GM18526 (cell line): ENCODE measurements at regions not wholly inside any gene's neighbourhood (a gene's known extent, or its start where the extent isn't known, plus 50 kb on each side); places are given as distances from the start of the nearest gene placed in this dataset.

Source experiments
- POLR2A ChIP-seq: IDR thresholded peaks from 3 replicates; pipeline ENCODE4 v1.6.1; 2011; ENCODE audit not compliant: insufficient read length; ENCODE audit errors: extremely low read depth

- TF ChIP-seq POLR2A, result no peak
Measured at GRCh38 chr10:34957531-34957930, 132.6 kb downstream of the CUL2 start.

- TF ChIP-seq POLR2A, result no peak
Measured at GRCh38 chr10:34956756-34957155, 133.4 kb downstream of the CUL2 start.

- no peak for TF ChIP-seq POLR2A
Measured at GRCh38 chr10:34955391-34955790, 134.8 kb downstream of the CUL2 start.

- no peak for TF ChIP-seq POLR2A
Measured at GRCh38 chr10:34954142-34954541, 136.0 kb downstream of the CUL2 start.

GRCh38 chr10:34941471-34942357 is 126.6 kb upstream of the PARD3 start:
- TF ChIP-seq POLR2A, result no peak

- TF ChIP-seq POLR2A, result no peak
Measured at GRCh38 chr10:34940436-34940835, 125.3 kb upstream of the PARD3 start.

GRCh38 chr10:34938399-34938670 is 123.2 kb upstream of the PARD3 start:
- no peak for TF ChIP-seq POLR2A

GRCh38 chr10:34936061-34936460 is 121.0 kb upstream of the PARD3 start:
- no peak for TF ChIP-seq POLR2A

GRCh38 chr10:34933676-34934075 is 118.6 kb upstream of the PARD3 start:
- no peak for TF ChIP-seq POLR2A

- TF ChIP-seq POLR2A, result no peak
Measured at GRCh38 chr10:34932235-34932634, 117.1 kb upstream of the PARD3 start.

GRCh38 chr10:34931216-34931615 is 116.1 kb upstream of the PARD3 start:
- no peak for TF ChIP-seq POLR2A

GRCh38 chr10:34922138-34922537 is 107.0 kb upstream of the PARD3 start:
- no peak for TF ChIP-seq POLR2A

GRCh38 chr10:34920578-34920977 is 105.5 kb upstream of the PARD3 start:
- TF ChIP-seq POLR2A, result no peak

- no peak for TF ChIP-seq POLR2A
Measured at GRCh38 chr10:34918776-34919315, 103.8 kb upstream of the PARD3 start.

GRCh38 chr10:34918060-34918775 is 103.1 kb upstream of the PARD3 start:
- TF ChIP-seq POLR2A, result no peak

- TF ChIP-seq POLR2A, result no peak
Measured at GRCh38 chr10:34916314-34916713, 101.2 kb upstream of the PARD3 start.
